GM21723 (cell line): ENCODE measurements at regions not wholly inside any gene's neighbourhood (a gene's known extent, or its start where the extent isn't known, plus 50 kb on each side); places are given as distances from the start of the nearest gene placed in this dataset.
"Not testable (repeated sequence)": the region's sequence is repeated elsewhere in the genome, so short reads cannot be mapped to it uniquely, and the experiment has no call there.

Source experiments
- ATAC-seq: cut with Tn5 transposase; IDR thresholded peaks from one replicate; pipeline ENCODE4 v1.9.1; 2021; ENCODE audit warnings: mild to moderate bottlenecking, moderate library complexity; ENCODE audit not compliant: unreplicated experiment

DNA sequence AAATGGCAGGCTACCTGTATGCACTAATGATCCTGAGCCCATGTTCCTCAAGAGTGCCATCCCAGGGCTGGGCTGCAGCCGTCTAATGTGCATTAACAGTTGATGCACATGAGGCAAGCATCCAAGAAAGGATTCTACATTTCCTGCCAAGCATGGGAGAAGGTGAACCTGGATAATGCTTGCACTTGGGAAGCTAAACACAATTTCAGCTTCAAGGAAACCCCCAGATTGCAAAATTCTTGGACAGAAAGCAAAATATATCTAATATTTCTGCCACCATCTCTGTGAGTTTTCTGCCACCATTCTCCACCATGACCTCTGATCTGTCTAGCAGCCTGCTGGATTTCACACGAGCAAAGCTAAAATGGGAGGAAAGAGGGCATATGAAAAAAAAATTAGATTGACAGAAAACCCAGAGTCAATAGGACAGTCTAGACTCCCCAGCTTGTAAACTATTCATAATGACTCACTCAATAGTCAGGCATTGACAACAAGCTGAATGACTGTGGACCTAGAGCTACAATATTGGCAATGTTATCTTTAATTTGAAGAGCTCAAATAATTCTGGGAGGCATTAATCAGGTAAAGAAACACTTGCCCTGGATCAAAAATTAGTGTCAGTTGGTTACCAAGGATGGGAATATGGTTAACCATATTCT is 91.9 kb upstream of the BCL2L14 start:
- ATAC-seq = no peak

DNA sequence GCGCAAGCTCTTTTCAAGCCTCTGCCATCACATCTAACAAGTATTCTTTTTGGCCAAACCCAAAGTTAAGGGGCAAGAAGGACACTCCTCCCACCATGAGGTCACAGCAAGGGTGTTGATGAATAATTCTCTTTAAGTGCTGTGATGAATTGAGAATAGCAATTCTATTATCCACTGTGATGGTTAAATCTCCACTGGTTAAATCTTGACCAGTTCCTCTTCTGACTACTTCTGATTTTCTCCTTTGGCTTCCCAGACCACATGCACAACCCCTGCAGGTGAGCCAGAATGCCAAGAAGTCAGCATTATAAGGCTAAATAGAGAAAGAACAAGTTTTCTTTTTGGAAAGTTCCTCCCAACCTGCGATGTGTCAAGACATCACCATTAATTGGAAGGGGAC is 90.6 kb upstream of the BCL2L14 start:
- no peak for ATAC-seq

DNA sequence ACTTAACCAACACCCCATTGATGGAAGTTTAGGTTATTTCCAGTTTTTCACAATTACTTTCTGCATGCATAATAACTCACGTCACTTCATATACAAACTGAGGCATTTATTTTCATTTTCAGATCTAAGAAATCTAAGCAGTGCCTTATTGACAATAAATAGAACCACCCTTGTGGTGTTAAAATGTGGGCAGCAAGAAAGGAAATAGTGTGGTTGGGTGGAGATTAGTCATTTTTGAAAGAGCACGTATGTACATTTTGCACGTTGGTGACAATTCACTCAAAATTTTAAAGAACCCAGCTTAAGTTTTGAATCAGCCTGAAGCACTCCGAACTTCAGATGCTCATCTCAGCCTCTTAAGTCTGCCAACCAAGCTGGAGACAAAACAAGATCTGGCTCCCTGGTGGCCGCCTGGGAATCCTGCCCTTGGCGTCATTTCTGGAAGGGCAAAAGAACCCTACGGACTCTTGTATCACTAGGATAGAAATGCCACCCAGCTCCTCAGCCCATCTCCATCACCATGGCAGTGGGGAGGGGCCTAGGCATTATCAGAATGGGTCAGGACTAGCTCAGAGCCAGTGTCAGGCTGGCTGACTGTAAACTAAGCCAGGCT is 89.5 kb upstream of the BCL2L14 start:
- peak; percentile 95 for ATAC-seq

DNA sequence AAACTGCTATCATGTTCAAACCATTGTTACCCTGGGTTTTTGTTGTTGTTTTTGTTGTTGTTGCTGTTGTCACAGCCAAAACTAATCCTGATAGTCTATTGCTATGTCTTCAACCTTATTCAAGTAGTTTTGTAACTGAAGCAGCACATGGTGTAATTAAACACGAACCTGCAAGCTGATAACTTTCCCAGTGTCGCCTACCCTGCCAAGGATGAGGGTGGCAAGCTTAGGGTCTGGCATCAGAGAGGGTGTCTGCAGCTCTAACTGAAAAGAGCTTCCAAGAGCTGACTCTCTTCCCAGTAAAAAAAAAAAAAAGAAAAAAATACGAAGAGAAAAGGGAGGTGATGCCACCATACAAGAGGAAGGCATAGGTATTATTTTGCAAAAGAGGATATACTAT is 86.3 kb upstream of the BCL2L14 start:
- ATAC-seq = no peak

DNA sequence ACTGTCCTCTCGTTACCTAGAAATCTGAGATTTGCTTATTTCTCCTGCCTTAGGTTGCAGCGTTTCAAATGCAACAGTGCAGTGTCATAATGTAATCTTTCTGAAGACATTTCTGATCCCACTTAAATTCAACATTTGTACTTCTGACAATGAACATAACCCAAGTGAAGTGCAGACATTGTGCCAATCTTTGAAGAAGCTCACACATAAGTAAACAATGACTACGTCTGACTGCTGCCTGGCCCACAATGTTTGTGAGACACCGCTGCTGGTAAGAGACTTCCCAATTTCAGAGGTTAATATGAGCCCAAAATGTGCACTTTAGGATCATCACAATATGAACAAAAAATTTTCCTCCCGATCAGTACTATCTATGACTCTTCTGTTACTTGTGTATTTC is 84.6 kb upstream of the BCL2L14 start:
- no peak for ATAC-seq

DNA sequence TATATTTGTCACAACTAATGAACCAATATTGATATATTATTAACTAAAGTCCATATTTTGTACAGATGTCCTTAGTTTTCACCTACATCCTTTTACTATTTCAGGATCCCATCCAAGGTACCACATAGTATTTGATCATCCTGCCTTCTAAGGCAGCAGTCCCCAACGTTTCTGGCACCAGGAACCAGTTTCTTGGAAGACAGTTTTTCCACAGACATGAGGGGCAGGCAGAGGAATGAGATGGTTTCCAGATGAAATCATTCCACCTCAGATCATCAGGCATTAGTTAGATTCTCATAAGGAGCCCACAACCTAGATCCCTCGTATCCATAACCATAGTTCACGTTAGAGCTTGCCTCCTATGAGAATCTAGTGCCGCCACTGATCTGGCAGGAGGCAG is 82.8 kb upstream of the BCL2L14 start:
- ATAC-seq = no peak

DNA sequence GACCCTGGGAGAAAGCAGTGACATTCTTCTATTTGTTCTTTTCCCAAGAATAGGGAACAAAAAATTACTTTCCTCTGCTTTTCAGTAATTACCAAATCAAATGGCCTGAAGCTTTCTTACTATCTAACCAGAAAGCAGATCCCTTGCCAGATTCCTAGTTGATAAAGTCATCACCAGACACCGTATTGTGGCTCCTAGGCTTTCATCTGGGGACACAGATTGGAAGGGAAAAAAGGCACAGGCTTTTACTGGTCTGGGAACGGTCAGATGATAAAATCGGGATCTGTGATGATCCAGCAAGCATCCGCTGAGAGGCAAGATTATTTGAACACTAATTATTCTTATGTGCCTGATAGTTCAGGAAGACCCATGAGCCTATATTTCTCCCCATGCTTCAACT is 79.1 kb upstream of the BCL2L14 start:
- ATAC-seq = no peak

DNA sequence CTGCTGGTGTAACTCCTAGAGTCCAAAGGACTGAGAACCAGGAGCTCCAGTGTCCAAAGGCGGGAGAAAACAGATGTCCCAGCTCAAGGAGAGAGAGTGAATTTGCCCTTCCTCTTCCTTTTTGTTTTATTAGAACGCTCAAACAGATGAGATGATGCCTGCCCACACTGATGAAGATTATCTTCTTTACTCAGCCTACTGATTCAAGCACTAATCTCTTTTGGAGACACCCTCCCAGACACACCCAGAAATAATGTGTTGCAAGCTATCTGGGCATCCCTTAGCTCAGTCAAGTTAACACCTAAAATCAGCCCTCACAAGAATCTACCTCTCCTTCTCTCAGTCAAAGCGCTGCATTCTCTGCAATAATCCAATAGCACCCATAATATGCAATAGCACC is 78.2 kb upstream of the BCL2L14 start:
- ATAC-seq = no peak

DNA sequence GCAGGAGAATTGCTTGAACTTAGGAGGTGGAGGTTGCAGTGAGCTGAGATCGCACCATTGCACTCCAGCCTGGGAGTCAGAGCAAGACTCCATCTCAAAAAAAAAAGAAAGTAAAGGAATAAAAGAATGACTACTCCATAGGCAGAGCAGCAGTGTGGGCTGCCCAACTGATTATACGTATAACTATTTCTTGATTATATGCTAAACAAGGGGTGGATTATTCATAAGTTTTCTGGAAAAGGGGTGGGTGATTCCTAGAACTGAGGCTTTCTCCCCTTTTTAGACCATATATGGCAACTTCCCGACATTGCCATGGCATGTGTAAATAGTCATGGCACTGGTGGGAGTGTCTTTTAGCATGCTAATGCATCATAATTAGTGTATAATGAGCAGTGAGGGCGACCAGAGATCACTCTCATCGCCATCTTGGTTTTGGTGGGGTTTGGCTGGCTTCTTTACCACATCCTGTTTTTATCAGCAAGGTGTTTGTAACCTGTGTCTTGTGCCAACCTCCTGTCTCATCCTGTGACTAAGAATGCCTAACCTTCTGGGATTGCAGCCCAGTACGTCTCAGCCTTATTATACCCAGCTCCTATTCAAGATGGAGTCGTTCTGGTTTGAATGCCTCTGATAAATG is 72.3 kb upstream of the BCL2L14 start:
- ATAC-seq = not testable (repeated sequence)

DNA sequence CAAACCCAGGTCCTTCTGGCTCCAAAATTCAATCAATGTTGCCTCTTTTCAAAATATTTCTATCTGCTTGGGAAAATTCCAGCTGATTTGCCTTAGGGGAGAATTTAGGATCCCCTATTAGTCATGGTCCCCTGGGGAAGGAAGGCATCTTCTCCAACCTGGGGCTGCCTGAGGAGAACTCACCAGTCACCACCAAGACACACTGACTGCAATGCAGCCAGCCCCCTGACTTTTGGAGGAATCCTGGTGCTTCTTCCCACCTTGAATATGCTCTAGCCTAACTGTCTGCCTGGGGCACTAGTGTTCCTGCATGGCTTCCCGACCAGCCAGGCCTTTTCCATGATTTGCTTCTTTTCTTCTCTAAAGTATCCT is 71.8 kb upstream of the BCL2L14 start:
- no peak for ATAC-seq

DNA sequence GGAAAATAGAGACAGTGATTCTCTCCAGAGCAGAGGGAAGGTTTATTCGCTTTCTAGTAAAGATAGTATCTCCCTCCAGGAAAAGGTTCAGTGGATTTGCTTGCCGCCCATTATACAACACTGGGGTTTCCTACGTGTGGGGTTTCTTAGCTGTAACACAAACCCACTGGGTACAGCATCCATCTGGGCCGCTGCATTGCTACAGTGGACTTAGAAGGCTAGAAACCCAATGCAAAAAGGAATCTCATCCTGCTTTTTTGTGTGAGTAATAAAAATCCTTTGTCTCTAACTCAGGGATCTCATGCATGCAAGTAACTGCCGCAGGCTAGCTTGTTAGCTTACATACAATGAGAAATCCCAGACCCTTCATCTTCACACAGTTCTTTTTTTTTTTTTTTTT is 67.1 kb upstream of the BCL2L14 start:
- no peak for ATAC-seq

DNA sequence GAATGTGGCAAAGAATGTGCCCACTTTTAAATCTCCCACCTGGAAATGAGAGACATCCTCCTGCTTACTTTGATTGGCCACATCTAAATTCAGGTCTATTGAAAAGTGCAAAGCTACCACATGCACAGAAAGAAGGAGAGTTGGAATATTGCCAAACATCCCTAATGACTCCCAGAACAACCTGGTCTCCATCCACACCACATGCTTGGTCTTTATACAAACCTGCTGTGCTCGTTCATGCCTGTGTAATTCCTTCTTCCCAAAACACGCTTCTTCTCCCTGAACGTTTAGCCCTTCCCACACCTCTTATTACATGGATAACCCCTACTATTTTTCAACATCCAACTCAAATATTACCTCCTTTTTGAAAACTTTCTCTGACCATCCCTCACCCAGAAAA is 66.2 kb upstream of the BCL2L14 start:
- no peak for ATAC-seq

DNA sequence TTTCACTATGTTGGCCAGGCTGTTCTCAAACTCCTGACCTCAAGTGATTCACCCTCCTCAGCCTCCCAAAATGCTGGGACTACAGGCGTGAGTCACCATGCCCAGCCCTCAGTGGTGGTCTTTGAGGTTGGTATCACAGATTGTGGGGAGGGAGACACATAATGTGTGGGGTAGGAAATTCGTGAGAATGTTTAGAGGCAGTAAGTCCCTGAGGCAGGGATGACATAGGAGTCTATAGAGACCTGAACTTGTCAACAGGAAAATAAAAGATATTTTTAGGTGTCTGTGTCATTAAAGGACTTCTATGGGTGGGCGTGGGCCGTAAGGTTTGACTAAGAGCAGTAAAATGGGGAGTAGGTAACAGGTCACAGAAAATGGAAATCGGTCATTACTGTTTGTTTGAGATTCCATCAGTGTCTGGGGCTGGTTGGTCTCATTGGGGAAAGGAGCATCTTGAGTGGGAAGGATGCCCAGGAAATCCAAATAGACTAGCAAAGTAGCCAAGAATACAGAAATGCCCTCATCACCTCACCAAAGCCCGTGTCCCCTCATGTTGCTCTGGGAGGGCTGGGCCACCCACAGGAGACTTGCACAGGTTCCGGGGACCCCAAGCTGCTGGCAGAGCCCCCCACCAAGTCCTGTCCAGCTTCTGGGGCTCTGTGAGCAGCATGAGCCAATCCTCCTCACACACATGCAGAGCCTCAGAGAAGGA is 63.6 kb upstream of the BCL2L14 start:
- ATAC-seq = no peak

DNA sequence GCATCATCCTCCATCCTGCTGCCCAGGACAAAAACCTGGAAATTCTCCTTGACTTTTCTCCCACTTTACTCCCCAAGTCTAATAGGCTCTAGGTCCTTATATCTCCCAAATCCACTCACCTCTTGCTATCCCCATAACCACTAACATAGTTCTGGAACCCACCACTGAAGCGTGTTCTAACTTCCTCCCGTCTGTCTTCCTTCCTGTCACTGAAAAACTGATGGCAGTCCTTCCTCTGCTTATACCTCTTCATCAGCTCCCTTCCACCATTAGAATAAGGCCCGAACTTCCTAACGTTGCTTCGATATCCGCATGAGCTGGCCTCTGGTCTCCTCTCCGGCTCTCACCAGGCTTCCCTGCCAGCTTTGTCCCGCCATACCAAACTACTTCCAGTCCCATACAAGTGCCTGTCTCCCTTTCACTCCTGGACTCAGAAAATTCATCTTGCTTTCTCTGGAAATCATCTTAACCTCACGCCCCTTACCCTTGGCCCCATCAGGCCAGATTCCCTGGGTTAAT is 63.0 kb upstream of the BCL2L14 start:
- ATAC-seq = no peak

DNA sequence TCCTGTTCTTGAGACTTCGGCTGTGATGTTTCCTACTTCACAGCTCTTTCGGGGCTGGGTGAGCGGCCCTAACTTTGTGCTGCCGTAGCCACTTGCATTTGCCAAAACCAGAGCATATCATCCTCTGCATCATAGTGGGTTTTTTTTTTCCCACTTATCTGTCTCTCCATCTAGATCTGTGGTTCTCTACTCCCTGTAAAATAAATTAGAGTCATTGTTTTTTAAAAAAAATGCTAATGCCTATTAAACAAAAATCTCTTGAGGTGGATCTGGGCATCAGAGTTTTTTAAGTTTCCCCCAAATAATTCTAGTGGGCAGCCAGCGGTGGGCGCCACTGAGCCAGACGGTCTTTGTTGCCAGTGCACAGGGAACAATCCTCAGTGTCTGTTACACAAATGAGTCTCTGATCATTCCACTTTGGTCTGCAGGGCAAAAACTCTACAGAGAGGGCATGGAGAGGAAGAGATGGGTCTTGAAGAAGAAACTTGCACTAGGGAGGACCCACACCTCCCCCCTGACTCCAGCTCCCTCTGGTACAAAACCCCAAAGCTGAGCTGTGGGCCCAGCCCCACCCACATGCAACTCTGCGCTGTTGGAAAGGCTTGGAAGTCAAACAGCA is 62.4 kb upstream of the BCL2L14 start:
- no peak for ATAC-seq

DNA sequence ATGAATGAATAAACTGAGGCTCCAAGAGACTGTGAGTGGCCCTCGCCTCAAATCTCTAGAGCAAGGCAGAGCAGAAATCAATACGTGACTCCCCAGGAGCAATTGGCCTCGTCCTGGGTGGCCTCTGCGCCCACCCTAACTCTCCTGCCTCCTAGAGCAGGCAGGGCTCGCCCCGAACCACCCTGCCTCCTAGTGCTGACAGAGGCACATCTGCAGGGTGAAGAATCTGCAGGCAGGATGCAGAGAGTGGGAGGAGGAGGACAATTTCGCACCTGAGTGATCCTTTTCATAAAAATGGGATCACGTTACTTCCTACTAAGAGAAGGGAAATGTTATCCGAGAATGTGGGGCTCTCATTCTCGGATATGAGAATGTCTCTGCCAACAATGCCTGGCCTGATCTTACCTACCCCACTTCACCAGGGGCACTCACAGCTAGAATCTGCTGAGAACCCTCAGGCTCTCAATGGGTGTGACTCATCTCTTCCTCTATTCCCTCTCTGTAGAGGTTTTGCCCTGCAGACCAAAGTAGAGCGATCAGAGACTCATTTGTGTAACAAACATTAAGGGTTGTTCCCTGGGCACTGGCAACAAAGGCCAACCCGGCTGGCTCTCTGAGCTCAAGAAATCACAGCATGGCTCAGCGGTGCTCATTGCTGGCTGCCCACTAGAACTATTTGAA is 61.7 kb upstream of the BCL2L14 start:
- ATAC-seq = peak; percentile 37

DNA sequence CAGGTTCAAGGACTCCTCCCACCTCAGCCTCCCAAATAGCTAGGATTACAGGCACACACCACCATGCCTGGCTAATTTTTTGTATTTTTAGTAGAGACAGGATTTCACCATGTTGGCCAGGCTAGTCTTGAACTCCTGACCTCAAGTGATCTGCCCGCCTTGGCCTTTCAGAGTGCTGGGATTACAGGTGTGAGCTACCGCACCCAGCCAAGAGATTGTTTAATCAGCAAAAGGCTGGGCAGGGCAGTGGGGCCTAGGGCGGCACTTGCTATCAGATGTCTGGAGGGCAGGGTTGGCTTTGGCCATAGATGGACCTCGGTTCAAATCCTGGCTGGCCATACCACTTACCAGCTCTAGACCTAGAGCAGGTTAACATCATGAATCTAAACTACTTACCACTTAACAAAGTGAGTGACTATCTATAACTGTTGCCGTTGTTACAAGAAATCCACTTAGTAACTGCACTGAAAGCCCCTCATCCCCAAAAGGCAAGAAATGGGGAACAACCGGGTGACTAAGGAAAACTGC is 60.9 kb upstream of the BCL2L14 start:
- ATAC-seq = not testable (repeated sequence)

DNA sequence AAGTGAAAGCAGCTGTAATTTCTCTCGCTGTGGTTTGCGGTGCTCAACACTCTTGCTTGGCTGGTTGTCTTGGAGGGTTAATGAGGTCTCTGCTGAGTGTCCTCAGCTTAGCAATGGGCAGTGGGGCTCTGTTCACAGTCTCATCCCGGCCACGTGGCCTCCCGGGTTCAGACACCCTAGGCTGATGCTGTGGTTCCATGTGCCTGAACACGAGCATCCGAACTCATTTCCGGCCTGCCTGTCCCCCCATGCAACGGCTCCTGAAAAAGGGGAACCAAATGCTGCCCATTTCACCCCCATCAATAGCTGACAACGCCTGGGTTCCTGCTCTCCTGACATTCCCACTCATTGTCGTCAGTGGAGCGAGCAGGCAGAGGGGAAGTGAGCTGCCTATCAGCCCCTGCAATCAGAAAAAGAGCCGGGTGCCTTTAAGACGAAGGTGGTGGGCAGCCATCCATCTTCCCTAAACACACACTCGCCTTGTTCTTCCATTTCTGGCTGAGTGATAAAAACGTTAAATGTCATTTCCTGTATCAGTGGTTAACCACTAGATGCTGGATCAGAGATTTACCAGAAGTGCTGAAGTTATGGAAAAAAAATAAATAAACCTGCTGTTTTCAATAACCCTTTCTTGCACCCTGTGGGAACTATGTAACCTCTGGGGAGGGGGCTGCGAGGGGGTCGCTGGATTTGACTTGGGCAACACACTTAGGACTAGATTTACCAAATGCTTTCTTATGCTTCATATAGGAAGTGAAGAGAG is 60.3 kb upstream of the BCL2L14 start:
- ATAC-seq = peak; percentile 45

DNA sequence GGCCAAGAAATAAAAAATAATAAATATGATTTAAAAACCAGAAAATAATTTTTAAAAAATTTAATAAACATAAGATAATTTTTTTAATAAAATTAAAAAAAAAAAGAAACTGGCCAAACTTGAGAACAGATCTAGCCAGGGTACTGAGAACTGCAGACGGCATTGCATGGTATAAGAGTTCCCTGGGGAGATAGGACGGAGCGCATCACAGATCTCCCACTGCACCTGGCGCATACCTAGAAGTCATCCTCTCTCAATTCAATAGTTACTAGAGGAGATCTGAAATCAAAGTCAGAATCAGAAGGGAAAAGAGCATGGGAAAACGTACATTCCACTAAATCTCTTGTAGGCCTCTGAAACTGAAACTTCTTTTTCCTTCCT is 58.9 kb upstream of the BCL2L14 start:
- peak; percentile 15 for ATAC-seq
